GM19328 (cell line): ENCODE measurements at regions not wholly inside any gene's neighbourhood (a gene's known extent, or its start where the extent isn't known, plus 50 kb on each side); places are given as distances from the start of the nearest gene placed in this dataset.

Source experiments
- ATAC-seq: cut with Tn5 transposase; IDR thresholded peaks from one replicate; pipeline ENCODE4 v1.9.1; 2021; ENCODE audit warnings: mild to moderate bottlenecking, moderate library complexity; ENCODE audit not compliant: unreplicated experiment

GRCh38 chr6:14816116-14816859, 429.6 kb upstream of the JARID2 start:
- ATAC-seq = no peak

DNA sequence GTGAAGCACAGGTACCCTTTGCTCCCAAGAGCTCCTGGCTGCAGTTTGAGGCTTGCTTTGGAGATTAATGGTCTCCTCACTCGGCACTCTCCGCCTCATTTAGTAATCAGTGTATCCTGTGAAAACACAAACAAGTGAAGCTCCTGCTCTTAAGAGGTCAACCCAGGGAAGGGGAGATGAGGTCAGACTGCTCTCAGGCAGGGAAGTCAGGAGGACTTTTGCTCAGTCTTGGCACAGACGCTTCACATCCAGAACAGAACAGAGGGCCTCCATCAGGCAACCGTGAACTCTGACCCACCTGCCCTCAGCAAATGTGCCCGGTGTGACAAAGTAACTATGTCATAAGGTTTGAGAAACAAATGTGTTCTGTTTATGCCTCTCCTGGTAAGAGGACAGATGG, 428.8 kb upstream of the JARID2 start:
- ATAC-seq = no peak

- ATAC-seq = no peak
Observed at GRCh38 chr6:14818422-14818884, 427.4 kb upstream of the JARID2 start.

DNA sequence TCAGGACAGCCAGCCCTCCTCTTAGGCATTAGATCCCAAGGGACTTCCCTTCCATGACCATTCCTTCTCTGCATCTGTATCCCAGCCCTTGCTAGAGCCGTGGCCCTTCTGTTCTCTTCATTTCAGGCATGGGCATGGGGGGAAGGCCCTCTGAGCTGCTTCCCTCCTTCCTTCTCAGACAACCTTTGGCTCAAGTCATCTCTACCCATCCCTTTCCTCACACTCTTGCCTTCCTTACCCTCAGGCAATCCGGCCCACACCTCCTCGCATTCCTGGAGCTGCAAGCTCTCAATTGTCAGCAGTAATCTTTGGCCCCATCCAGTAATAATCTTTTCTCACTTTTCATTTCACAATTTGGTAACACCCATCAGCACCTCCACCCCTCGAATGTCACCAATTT, 426.9 kb upstream of the JARID2 start:
- ATAC-seq = no peak

DNA sequence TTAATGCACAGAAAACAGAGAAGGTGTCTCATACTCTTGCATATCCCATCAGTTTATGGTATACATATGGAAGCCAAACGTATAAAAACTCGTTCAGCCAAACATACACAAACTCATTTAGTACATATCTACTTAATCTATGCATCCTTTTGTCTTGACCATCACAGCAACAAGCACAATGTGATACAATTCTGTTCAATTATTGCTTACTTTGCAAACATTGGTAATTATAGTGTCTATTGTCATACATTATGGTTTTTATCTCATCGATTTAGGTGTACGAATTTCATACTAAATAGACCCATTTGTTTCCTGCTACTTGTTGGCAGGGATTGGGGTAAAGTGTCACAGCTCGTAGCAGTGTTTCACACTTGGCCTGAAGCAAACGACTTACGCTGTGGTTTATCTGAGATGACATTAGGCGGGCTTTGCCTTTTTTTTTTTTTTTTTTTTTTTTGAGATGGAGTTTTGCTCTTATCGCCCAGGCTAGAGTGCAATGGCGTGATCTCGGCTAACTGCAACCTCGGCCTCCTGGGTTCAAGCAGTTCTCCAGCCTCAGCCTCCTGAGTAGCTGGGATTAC, 425.9 kb upstream of the JARID2 start:
- no peak for ATAC-seq

- no peak for ATAC-seq
Observed at GRCh38 chr6:14822012-14822553, 423.8 kb upstream of the JARID2 start.

DNA sequence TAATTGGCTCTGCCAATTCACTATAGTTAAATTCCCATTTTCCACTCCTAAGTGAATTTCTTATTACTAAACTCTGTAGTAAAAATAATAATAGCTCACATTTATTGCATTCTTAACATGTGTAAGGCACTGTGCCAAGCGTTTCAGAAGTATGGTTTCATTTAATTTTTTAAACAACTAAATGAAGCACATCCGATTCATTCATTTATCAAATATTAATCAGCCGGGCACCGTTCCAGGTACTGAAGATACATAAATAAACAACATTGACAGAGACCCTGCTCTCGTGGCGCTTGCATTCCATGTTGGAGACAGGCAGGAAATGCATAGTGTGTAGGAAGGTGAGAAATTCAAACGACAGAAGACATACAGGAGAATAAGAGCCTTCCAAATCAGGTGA, 423.2 kb upstream of the JARID2 start:
- ATAC-seq = no peak

DNA sequence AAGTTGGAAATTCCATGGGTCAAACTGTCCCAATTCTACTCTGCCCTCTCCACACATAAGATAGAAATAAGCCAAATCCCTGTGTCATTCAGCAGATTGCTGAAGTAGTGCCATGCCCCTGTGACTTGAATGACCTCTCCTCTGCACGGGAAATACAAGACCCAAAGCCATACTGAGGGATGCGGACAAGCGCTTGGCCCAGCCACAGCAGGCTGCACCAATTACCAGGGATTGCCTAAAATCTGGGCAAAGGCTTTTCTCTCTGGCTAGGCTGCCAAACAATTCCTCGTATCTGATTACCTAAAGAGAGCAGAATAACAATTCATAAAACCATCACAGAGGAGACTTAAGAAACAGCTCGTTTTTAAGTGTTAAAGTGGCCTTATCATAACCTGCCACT, 421.8 kb upstream of the JARID2 start:
- ATAC-seq = no peak

- ATAC-seq = no peak
Observed at GRCh38 chr6:14824484-14825275, 421.2 kb upstream of the JARID2 start.

DNA sequence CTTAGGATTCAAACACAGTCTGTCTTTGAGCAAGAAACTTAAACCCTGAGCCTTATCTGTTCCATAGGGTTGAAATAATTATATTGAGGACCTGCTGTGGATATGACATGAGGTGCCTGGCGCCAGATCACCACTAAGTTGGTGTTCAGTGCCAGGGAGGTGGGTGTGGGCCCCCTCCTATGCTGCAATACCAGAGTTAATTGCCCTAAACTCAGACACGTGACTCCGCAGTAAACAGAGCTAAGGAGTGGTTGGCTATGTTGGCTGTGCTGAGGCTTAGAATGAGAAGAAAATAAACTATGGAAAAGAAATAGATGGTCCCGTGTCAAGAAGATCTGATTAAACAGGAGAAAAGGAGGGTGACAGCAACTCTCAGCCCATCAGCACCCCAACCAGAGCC, 419.4 kb upstream of the JARID2 start:
- no peak for ATAC-seq

DNA sequence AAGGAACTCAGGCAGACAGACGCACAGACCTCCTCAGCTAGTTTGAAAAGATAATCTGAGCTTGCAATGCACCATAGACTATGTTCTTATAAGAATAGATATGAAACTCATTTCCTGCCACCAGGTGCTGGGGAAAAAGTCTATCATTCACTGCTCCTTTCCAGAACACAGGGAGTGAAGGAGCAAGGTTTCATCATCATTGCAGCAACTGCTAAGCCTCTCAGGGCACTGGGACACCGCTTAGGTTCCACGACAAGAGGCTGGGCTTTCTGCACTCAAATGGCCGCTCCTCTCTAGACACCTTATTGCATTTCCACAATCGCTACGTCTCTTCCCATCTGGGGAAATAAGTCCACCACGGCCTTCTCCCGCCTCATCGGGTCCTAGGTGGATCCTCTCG, 418.5 kb upstream of the JARID2 start:
- ATAC-seq = no peak

DNA sequence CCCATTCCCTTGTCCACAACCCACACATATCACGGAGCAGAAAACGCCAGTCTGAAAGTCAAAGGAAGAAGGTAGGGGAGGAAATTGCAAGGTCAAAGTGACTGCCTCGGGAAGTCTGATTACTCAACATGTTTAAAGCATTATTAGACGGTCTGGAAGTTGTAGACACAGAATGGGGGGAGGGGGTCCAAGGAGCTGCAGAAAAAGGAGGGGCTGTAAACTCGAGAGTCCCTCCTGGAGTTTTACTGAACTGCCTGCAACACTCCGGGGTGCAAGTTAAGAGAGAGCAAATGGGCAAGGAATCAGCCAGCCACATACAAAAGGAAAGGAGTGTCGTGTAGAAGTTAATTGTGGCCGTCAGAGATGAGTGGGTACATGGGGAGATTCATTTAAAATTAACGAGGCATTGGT, 417.7 kb upstream of the JARID2 start:
- no peak for ATAC-seq

DNA sequence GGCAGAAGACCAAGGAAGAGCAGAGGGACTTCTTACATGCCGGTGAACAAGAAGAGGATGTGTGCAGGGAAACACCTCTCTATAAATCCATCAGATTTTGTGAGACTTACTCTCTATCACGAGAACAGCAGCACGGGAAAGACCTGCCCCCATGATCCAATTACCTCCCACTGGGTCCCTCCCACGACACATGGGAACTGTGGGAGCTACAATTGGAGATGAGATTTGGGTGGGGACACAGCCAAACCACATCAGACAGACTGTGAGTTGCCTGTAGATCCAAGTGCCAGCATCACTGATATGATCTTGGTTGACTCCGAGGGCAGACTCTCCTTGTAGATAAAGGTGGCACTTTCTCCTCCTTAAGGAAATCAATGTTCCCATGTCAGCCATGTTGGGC, 414.8 kb upstream of the JARID2 start:
- no peak for ATAC-seq

GRCh38 chr6:14831937-14832336, 413.9 kb upstream of the JARID2 start:
- ATAC-seq = no peak

- no peak for ATAC-seq
Observed at GRCh38 chr6:14832427-14832826, 413.4 kb upstream of the JARID2 start.

DNA sequence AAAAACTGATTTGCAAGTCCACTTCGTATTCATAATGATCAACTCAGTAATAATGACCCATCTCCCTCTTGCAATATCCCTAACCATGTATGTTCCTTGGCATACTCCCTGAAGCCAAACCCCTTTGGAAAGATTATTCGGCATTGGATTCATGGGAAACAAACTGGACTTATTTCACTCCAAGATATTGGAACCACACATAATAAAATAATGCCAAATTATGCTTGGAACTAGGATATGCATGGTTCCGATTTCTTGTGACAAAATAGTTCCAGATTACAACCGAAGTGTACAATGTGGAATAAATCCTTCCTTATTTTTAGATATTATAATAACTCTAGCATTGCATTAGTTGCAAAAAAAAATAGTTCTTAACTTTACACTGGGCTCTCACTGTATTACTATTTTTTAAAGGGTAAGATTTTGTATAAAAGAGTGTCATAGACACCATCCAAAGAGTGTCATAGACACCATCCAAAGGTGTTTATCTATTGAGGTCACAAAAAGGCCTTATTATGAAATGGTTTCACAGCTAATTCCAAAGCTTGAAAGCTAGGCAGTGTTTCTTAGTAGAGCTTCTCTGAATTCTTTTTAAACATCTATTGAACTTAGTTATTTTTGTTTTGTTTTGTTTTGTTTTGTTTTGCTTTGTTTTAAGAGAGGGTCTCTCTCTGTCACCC, 410.9 kb upstream of the JARID2 start:
- ATAC-seq = no peak

- ATAC-seq = no peak
Observed at GRCh38 chr6:14837435-14837834, 408.4 kb upstream of the JARID2 start.

GRCh38 chr6:14838133-14838583, 407.7 kb upstream of the JARID2 start:
- ATAC-seq = no peak

DNA sequence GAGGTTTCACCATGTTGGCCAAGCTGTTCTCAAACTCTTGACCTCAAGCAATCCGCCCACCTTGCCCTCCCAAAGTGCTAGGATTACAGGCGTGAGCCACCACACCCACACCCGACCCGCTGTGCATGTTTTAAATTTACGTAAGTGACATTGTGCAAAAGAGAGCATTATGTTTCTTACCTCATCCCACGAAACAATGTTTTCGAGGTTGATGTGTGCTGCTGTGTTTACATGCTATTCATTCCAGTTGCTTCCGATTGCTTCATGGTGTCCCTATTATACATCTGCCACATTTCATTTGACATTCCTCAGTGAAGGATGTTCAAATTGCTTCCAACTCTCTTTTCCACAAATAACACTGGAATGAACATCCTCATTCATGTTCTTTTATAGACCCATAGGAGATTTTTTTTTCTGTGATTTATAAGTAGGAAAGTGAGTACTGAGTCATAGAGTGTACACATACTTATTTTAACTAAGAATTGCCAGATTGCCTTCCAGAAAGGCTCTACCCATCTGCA, 403.9 kb upstream of the JARID2 start:
- ATAC-seq = no peak

- no peak for ATAC-seq
Observed at GRCh38 chr6:14844411-14844810, 401.5 kb upstream of the JARID2 start.

DNA sequence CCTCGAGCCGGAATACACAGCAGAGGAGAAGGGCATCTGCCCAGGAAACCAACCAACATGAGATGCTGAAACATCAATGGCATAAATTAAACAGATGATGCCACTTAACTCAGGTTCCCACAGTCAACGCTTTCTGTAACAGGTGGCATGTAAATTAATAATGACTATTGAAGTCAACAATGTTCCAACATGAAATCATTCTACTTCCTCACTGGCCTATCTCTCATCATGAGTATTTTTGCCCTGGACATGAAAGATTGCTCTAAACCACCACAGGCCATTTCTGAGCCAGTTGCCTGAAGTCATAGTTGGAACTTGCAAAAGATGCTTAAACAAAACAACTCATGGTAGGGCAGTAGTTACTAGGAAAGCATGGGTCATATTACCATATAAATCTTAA, 397.9 kb upstream of the JARID2 start:
- no peak for ATAC-seq
